SU-DHL-6 (cell line): ENCODE measurements at regions not wholly inside any gene's neighbourhood (a gene's known extent, or its start where the extent isn't known, plus 50 kb on each side); places are given as distances from the start of the nearest gene placed in this dataset.

ENCODE experiments used
- CTCF ChIP-seq: fragments of 200-600 bp; sonication (generic); IDR thresholded peaks from one replicate; pipeline ENCODE4 v1.5.1; 2017; ENCODE audit warnings: antibody characterized with exemption, mild to moderate bottlenecking, low read length, moderate library complexity; ENCODE audit not compliant: insufficient read depth, poor library complexity, severe bottlenecking
- EZH2phosphoT487 ChIP-seq: fragments of 200-600 bp; sonication (generic), shearing (Covaris generic); conservative IDR thresholded peaks from 2 replicates; pipeline ENCODE4 v1.6.1; 2018; ENCODE audit warnings: mild to moderate bottlenecking, antibody characterized with exemption, low read length, moderate library complexity, mixed read lengths

- TF ChIP-seq CTCF, result no peak
- no peak for TF ChIP-seq EZH2phosphoT487
These were observed 580.0 kb downstream of the RNF144A start for GRCh38 chr2:7497178-7497577.
